ENCODE measurements at regions not wholly inside any gene's neighbourhood (a gene's known extent, or its start where the extent isn't known, plus 50 kb on each side); places are given as distances from the start of the nearest gene placed in this dataset.
"Not testable (repeated sequence)": the region's sequence is repeated elsewhere in the genome, so short reads cannot be mapped to it uniquely, and the experiment has no call there.

DNA sequence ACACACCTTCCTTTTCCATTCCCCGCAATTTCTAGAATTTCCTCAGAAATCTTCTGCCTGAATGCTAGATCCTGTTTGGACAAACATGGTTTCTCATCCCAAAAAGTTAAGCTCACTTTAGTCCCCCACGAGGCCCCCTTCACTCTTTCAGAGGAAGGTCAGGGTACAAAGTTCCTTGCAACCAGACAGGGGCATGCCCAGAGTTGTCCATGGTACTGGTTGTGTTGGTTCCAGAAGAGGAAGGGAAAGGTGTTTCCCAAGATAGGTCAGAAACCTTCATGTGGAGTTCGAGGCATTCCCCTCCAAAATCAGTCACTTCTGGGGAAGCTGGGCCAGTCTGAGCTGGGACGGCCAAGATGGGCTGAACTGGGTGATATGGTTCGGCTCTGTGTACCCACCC, 167.6 kb upstream of the MAFB start:
- DNase-seq (ENCODE audit: low read depth): no peak

DNA sequence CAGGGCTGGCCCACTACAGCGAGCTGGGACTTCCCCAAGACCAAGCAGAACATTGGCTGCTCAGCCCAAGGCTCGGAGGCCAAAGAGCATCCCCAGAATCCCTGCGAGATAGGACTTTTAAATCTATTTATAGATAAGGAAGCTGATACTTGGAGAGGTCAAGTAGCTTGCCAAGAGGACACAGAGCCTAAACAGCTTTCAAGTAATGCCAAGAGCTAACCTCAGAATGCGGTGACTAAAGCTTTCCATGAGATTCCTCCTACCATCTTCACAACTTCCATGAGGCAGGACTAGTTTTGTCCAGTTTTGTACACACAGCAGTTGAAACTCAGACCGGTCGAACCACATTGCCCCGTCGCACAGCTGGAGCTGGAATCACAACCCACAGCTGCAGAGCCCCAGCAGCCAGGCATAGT, 168.1 kb upstream of the TOP1 start:
- DNase-seq (ENCODE audit: low read depth): peak; percentile 84

DNA sequence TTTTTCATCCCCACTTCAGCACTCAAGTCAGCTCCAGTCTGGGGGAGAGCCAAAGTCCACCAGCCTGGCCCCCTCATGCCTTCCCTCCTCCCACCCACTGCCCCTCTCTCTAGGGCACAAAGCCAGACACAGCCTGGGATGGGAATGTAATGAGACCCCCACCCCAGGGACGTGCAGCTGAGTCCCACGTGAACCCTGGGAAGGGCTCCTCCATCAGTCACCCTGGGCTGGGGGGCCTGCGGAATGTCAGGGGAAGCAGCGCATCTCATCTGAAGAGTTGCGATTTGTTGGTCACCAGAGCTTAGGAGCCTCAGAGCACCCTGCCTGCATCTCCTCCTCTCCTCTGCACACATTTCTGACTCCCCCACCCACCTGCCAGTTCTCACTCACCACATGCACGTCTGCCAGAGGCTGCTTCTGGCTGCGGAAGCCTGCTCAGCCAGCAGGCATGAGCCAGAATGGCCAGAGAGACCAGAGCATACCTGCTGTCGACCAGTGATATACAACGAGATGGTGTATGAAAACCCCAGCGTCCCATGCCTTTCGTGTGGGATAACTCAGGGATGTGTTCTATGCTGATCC, 167.1 kb upstream of the TOP1 start:
- no peak for DNase-seq (ENCODE audit: low read depth)

DNA sequence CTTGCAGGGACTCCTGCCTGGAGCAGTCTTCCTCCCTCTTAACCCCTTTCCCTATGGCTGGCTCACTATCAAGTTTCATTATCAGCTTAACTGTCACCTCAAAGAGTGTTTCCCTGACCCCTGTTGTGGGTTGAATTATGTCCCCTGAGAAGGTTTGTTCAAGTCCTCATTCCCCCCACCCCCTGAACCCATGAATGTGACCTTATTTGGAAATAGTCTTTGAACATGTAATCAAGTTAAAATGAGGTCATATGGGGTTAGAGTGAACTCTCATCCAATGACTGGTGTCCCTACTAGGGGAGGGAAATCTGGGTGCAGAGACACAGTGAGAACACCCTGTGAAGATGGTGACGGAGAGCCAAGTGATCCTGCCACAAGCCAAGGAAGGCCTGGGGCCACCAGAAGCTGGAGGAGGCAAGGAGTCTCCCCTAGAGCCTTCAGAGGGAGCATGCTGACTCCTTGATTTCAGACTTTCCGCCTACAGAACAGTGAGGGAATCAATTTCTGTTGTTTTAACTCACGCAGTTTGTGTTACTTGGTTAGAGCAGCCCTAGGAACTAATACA, 165.2 kb upstream of the TOP1 start:
- no peak for DNase-seq (ENCODE audit: low read depth)

DNA sequence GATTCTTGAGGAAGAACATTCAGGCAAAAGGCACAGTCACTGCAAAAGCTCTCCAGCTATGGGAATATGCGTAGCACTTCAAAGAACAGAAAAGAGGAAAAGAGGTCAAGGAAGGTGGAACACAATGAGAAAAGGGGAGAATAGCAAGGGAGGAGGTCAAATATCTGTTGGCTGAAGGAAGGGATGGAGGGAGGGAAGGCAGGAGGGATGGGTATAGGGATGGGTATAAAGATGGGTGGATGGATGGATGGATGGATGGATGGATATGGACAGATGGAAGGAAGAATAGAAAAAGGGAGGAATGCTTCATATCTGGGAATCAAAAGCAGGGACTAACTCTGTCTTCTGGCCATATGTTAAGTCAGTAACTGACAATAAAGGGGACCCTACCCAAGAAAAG, 164.2 kb upstream of the TOP1 start:
- DNase-seq (ENCODE audit: low read depth): no peak

DNA sequence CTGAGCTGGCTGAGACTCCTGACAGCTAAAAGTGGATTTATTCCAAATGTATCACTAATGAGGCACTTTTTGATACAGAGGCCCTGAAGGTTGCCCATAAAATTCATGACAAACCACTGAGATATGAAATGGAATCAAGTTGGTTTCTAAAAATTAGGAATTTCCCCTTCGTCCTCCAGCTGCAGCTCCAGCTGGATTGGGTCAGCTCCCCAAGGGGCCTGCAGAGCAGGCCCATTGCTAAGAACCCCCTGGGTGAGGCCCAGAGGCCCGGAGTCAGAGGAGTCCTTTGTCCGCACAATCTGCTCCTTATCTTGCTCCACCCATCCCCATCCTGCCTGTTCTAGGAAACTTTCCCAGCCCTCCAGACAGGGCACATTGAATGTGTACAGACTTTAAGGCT, 163.5 kb upstream of the TOP1 start:
- no peak for DNase-seq (ENCODE audit: low read depth)

DNA sequence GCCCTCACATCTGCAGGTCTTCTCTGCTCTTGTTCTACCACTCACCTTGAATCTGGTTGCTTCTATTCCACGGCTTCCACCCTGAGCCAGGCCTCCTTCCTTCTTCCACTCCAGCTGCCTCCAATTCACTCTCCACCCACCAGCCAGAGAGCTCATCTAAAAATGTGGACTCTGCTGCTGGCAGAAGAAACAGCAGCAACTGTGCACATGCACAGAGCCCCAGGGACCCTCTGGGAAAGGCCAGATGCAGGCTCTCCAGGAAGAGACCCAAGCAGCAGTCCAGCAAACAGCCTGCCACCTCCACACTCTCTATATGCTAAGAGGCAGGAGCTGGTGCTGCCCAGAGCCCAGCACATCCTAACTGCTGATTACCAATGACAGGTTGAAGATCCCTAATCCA, 162.6 kb upstream of the TOP1 start:
- DNase-seq (ENCODE audit: low read depth): no peak

DNA sequence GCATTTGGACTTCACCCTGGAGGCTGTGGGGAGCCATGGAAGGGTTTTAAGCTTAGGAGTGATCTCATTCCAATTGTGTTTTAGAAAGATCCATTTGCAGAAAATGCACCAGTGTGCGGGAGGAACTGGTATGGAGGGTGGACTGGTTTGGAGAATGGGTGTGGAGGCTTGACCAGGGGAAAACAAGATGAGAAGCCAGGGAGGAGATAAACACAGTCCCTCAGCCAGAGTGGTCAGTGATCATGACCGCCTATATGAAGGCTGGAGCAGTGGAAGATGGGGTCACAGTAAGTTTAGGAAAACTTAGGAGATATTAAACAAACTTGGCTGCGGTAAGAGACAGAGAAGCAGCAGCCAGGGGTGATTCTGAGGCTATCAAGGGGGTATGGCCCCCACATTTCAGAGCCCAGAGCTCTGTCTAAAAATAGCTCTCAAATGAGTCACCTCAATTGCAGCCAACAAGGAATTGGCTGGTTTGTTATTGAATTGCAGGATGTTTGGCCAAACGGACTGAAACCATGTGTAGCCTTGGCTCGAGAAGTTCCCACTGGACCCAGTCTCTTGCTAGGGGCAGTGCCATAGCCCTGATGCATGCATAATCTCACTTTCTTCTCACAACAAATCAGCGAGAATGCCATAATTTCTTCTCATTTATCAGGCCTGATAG, 159.9 kb upstream of the TOP1 start:
- peak; percentile 68 for DNase-seq (ENCODE audit: low read depth)

DNA sequence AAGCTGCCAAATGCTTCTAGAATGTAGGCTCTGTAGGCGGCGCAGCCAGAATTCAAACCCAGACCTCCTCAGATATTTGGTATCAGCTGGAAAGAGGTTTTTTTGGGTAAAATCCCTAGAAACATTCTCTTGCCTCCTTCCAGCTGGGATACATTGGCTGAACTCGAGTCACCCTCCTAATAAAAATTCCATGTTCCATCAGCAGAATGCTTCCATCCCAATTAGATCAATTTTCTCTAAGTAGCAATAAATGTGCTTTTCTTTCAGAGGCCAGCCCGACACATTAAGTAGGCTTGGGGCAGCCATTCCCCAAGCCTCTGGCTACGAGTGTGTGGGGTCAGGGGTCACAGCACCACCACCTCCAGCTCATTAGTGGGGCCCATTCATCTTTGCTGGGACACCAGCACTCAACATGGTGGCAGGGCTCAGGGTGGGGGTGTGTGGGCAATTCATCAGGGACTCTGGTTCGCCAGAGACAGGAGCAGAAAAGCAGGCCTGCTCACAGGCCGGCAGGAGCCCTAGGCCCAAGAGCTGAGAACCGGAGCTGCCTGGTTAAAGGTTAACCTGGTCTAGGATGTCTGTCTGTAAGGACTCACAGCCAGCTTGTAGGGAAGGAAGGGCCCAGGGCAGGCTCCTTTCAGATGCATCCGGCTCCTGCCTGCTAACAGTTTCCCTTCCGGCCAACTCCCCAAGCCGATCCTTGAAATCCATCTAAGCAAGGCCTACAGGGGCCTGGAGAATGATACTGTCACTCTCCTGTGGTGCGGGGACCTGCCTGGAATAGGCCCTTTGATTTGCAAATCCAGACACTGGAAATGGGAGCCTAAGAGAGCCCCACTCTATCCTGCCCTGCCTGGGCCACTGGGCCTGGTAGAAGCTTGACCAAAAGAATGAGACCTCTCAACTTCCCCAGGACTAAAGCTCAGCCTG, 159.1 kb upstream of the TOP1 start:
- no peak for DNase-seq (ENCODE audit: low read depth)

DNA sequence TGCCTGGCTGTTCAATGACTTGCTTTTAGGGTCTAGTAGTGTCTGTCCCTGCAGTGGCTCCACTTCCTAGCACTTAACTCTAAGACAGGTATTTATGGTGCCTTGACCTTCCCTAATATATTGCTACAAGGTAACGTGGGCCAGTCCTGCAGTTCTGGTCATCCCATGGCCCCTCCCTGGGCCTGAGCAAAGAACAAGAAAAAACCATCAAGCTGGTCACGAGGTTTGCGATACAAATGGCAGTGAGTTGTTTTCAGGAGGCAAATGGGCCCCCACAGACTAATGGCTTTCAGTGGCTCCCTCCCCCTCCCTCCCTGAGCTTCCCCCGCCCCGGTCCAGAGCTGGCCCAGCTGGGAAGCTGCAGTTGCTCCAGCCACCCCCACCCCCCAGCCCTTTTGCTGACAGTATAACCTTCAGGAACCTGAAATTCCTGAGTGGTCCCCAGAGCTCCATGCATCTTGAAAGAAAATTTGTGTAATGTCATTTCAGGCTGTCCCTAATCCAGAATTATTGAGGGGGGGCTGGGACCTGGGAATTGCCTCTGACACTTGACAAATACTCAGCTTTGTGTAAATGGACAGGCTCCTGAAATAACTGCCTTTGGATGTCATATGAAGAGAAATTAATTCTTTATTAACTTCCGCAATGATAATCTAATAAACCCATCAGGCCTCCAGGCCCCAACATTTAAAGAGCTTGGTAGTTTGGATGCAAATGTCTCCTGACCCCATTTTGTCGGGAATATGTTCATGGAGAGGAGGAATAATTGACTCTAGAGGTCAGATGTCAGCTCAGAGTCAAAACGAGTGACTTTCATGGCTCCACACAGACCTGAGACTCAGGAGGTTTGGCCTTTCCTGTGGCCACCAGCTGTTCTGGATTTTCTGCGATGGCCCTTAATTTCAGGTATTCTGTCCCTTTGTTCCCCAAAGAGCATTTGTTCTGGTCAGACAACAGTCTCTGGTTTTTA, 153.2 kb upstream of the TOP1 start:
- DNase-seq (ENCODE audit: low read depth): no peak

DNA sequence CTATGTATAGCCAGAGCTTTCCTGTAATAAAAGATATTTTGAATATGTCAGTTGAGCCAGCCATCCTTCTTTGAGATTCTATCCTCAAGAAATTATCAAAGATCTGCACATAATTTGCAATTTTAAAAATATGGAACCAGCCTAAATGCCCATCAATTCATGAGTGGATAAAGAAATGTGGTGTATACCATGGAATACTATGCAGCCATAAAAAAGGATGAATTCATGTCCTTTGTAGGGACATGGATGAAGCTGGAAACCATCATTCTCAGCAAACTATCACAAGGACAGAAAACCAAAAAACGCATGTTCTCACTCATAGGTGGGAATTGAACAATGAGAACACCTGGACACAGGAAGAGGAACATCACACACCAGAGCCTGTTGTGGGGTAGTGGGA, 150.5 kb upstream of the TOP1 start:
- DNase-seq (ENCODE audit: low read depth): not testable (repeated sequence)

DNA sequence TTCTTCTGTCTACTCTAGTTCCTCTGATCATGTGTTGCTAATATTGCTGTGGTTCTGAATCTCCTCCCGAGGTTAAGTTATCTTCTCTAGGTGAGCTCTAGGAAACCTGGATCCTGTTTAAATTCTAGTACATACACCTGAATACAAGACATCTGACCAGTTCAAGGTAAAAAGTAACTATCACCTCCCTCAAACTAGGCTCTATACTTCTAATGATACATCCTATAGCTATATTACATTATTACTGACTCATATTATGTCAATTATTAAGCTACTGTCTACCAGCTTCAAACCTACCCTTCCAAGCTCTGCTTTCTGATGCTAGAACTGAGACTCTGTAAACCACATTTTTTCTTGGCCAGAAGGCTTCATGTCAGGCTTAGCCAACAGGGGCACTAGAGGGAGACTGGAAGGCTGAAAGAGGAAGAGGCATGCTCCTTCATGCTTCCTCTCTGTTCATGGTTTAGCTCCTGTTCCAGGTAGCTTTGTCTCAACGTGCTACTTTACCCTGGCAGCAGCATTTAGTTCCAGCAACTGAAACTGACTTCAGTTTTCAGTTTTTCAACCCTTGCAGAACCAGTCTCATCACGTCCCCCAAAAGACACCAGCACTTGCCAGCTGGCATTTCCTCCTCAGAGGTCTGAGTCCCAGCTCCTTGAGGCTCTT, 148.4 kb upstream of the TOP1 start:
- no peak for DNase-seq (ENCODE audit: low read depth)

DNA sequence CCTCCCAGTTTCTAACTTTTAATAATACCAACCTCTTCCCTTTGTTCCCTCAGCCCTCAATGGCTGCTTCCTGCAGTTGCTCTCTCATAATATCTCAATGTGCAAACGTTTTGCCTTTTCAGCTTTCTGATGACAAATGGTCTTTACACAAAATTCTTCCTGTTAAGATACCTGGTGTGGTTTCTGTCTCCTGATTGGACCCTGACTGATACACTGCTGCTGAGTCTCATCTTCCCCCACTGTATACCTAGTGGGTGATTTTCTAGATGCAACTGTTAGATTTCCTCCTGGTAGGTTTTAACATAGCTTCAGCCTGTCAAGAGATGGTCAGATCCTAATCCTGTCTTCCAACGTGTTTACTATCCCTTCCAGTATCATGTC, 147.9 kb upstream of the TOP1 start:
- no peak for DNase-seq (ENCODE audit: low read depth)

DNA sequence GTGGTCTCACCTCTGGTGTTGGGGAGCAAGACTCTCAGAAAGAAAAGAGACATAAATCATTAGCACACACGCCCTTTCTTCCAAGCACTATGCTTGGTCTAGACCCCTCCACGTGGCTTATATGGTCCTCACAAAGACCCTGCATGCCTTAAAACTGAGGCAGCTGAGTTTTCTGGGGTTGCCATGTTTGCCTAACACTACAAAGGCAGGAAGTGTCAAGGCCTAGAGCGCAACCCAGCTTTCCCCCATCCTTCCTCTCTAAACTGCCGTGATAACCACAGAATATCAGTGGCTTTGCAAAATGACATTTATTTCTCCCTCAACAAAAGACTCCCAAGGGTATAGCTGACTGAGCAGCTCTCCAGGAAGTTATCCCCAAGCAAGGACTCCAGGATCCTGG, 146.5 kb upstream of the TOP1 start:
- DNase-seq (ENCODE audit: low read depth): no peak

DNA sequence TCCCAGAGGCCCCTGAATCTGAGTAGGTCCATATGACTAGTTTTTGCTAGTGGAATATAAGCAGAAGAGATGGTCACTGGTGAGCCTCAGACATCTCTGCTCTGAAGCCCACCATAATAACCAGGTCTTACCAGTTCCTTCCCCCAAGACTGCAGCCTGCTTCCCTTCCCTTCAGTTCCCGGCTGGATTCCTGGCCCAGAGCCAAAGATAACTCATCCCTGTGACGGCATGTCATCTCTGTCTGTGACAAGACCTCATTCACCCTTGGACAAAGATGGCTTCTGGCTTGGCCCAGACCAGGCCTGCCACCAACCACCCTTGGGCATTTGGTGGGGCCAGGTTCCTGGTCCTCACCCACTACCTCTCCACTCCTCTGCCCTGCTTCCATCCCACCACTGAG, 145.5 kb upstream of the TOP1 start:
- no peak for DNase-seq (ENCODE audit: low read depth)

DNA sequence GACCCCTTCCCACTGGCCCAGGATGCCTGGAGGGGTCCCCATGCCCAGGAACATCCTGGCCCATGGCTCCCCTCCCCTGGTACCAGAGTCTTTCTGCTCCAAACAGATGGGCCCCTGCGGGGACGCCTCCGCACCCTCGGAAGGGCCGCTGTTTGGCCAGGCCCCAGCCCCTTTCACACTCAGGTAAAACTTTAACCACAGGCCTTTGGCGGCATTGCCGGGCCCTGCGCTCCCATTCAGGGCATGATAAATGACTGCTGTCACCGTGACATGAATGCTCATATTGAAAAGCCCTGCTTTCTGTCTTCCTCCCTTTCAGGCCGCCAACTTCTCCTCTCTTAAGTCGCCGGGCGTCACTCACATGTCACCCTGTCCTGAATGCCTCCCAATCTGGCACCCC, 141.5 kb upstream of the TOP1 start:
- no peak for DNase-seq (ENCODE audit: low read depth)

DNA sequence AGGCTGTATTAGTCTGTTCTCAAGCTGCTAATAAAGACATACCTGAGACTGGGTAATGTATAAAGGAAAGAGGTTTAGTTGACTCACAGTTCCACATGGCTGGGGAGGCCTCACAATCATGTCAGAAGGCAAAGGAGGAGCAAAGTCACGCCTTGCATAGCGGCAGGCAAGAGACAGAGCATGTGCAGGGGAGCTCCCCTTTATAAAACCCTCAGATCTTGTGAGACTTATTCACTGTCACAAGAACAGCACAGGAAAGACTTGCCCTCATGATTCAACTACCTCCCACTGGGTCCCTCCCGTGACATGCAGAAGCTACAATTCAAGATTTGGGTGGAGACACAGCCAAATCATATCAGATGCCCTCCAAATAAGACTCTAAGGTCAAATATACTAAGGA, 139.4 kb upstream of the TOP1 start:
- DNase-seq (ENCODE audit: low read depth): not testable (repeated sequence)

DNA sequence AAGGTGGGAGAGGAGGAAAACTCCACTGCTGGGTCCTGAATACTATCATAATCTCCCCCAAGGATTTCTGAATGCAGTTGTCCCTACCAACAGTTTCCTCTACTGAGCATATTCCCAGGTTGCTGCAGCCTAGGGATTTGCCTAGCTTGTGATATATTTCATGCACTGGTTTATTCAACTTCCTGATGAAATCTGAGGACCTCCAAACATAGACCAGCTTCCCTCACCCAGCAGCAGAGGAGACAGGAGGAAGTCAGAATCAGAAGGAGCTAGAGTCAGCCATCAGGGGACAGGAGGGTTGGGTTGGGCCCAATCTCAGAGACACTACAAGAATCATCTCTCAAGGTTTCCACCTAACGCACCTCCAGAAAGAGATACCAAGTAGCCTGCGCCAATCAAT, 138.4 kb upstream of the TOP1 start:
- DNase-seq (ENCODE audit: low read depth): no peak

DNA sequence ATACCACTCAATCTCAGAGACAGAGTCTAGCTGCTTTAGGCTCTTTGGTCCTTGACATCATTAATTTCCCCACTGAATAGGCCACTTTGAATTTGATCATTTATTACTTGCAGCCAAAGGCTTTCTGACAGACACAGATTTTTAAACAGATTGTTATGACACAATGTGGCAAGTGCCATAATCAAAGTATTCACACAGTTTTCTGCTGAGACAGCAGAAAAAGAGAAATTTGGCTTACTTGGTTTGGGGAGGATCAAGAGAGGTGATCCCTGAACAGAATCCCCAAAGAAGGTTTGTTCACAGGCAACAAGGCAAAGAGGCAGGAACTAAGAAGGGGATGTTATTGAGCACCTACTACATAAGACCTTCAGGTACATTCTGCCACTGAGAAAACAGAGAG, 138.0 kb upstream of the TOP1 start:
- DNase-seq (ENCODE audit: low read depth): no peak

DNA sequence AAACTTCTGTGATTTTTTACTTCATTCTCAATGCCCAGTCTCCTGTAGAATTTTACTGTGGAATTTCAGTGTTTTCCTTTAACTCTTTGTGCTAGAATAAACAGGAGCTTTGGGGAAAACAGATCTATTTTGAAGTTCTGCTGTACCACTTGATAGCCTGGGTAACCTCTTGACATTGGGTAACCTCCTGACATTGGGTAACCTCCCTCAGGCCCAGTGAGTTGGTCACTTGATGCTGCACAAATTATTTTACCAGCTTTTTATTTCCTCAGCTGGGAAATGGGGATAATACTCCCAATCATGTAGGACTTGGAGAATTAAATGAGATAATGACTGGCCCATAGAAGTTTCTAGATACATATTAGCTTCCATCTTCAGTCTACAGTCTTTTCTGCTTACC, 137.3 kb upstream of the TOP1 start:
- DNase-seq (ENCODE audit: low read depth): no peak

DNA sequence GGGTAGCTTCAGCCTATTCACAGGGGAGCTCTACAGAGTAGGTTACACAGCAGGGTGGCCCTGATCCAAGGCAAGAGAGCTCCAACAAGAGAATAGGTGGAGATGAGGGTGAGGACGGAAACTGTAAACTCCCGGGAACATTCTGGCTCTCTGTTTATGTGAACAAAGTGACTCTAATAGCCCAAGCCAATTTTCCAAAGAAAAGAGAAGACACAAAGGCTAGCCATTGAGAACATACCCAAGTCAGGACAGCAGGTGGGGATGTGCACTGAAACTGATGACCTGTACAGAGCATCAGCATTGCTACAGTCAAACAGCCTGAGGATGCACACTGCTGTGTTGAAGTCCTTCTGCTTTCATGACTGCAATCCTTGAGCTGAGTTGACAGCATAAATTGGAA, 136.0 kb upstream of the TOP1 start:
- no peak for DNase-seq (ENCODE audit: low read depth)

All from non-pigmented ciliary epithelial cell (primary cell).